Upper lobe of left lung (tissue), 6 donors: ENCODE measurements at regions not wholly inside any gene's neighbourhood (a gene's known extent, or its start where the extent isn't known, plus 50 kb on each side); places are given as distances from the start of the nearest gene placed in this dataset.

Experiments
- ATAC-seq, 2 donors: fragments of 200-7000 bp; cut with Tn5 transposase; one replicate each; pipeline ENCODE4 v1.9.1; 2022; ENCODE audit warnings: mild to moderate bottlenecking in 2 of 2, moderate library complexity in 2 of 2; ENCODE audit not compliant: low FRiP score in 2 of 2
- DNase-seq, 2 donors: peaks; one replicate each; pipeline ENCODE4 v3.0.0-alpha.2; 2019 to 2020
- H3K27ac ChIP-seq, 4 donors: fragments of 200-600 bp; sonication (generic); one replicate each; pipeline ENCODE4 v1.5.1; 2016 to 2019
- H3K27me3 ChIP-seq, 4 donors: fragments of 200-600 bp; sonication (generic); one replicate each; pipeline ENCODE4 v1.5.1; 2017 to 2019
- H3K36me3 ChIP-seq, 4 donors: fragments of 200-600 bp; sonication (generic); one replicate each; pipeline ENCODE4 v1.5.1; 2016 to 2019
- H3K4me1 ChIP-seq, 4 donors: fragments of 200-600 bp; sonication (generic); one replicate each; pipeline ENCODE4 v1.5.1; 2018 to 2019
- H3K4me3 ChIP-seq, 4 donors: fragments of 200-600 bp; sonication (generic); one replicate each; pipeline ENCODE4 v1.5.1; 2017 to 2019; ENCODE audit warnings: mild to moderate bottlenecking in 2 of 4, moderate library complexity in 1 of 4
- H3K9me3 ChIP-seq, 4 donors: fragments of 200-600 bp; sonication (generic); one replicate each; pipeline ENCODE4 v1.5.1; 2018 to 2019
- EP300 ChIP-seq, 4 donors: sonication (generic); formaldehyde crosslinking; IDR thresholded peaks; one replicate each; pipeline ENCODE4 v1.5.1; 2017; ENCODE audit warnings: antibody characterized with exemption in 4 of 4, control low read depth in 2 of 4
- POLR2A ChIP-seq, 4 donors: fragments of 450-650 bp; IDR thresholded peaks; one replicate each; pipeline ENCODE4 v1.5.1; 2016 to 2017; ENCODE audit warnings: antibody characterized with exemption in 4 of 4, mild to moderate bottlenecking in 2 of 4
- POLR2AphosphoS5 ChIP-seq, 2 donors: sonication (generic); formaldehyde crosslinking; IDR thresholded peaks; one replicate each; pipeline ENCODE4 v1.5.1; 2017; ENCODE audit warnings: antibody characterized with exemption in 2 of 2
- WGBS, 2 donors: methylation state at CpG; one replicate each; pipeline ENCODE4 v1.1.5; 2017 to 2018; 5-methylcytosine and 5-hydroxymethylcytosine counted together
- TF ChIP-seq, protein P1 (sequence below), 6 experiments: fragments of 450-650 bp in 4 of 6; fragments of 200-600 bp in 2 of 6; sonication (generic) in 2 of 6; IDR thresholded peaks; one replicate each; pipeline ENCODE4 v1.5.1; 2016 to 2019; ENCODE audit warnings: antibody characterized with exemption in 6 of 6
- donor health status: DM: no; HTN: no; CAD: no; lungs with moderate emphysema.
- donor health status: DM: no; HTN: yes; CAD: no; lungs with severe emphysema.

DNA sequence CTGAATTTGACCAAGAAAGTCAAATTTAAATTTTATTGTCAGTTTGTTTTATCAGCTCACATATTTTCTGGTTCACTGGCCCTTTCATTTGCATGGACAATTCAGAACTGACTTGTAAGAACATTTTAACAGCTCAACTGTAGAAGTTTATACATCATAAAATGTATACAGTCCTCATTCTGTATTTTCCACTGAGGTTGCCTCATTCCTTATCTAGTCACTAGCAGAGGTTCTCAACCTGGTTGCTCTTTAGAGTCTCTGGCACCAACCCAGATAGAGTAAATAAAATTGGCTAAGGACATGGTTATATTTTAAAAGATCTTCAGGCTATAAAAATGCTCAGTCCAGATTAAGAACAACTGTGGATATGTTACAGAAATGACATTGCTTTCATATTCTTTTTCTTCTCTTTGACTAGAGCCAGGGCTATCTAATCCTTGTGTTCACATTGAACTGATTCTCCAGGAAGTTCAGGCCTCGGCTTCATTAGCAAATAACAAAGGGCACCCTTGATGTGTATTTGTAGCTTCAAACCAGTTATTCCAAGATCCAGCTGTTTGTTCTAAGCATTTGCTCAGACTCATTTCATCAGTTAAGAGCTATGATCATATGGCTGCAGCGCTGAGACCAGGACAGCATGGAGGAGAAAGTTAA is 782.5 kb downstream of the ETS1 start:
- Histone ChIP-seq H3K4me1 (no peaks in the 10 kb centered on the region), H3K27ac (no peak overlapping the region), H3K4me3 (no peak overlapping the region), H3K9me3 (no peaks in the 10 kb centered on the region), H3K27me3 (no peaks in the 10 kb centered on the region), H3K36me3 (no peaks in the 10 kb centered on the region)
- WGBS, 2 donors: 58 to 62% methylated on average over 2 of the region's 2 CpGs
- ATAC-seq: no peak
- TF ChIP-seq POLR2A (IDR thresholded peaks at IDR 0.05) (no peak), EP300 (IDR thresholded peaks at IDR 0.05) (no peak), POLR2AphosphoS5 (IDR thresholded peaks at IDR 0.05) (no peak)
- TF ChIP-seq, protein P1, sequence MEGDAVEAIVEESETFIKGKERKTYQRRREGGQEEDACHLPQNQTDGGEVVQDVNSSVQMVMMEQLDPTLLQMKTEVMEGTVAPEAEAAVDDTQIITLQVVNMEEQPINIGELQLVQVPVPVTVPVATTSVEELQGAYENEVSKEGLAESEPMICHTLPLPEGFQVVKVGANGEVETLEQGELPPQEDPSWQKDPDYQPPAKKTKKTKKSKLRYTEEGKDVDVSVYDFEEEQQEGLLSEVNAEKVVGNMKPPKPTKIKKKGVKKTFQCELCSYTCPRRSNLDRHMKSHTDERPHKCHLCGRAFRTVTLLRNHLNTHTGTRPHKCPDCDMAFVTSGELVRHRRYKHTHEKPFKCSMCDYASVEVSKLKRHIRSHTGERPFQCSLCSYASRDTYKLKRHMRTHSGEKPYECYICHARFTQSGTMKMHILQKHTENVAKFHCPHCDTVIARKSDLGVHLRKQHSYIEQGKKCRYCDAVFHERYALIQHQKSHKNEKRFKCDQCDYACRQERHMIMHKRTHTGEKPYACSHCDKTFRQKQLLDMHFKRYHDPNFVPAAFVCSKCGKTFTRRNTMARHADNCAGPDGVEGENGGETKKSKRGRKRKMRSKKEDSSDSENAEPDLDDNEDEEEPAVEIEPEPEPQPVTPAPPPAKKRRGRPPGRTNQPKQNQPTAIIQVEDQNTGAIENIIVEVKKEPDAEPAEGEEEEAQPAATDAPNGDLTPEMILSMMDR (IDR thresholded peaks at IDR 0.05): no peak
- no peak for DNase-seq

DNA sequence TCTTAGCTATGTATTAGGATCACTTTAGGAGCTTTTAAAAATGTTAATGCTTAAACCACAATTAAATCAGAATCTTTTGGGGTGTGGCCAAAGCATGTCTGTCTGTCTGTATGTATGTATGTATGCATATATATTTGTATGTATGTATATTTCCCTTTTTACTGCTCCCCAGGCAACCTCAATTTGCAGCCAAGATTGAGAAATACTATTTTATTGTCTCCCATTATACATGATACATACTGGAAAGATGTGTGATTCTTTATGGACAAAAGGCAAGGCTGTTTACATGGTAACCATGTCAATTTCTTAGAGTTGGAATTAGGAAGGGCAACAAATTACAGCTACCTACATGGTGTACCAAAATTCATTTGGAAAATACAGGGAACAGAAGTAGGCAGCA is 783.6 kb downstream of the ETS1 start:
- DNase-seq (no peak), ATAC-seq (no peak)
- H3K4me3 ChIP-seq: no peak overlapping the region
- no peaks in the 10 kb centered on the region for H3K27me3 ChIP-seq
- H3K9me3 ChIP-seq: no peaks in the 10 kb centered on the region
- H3K27ac ChIP-seq: no peak overlapping the region
- no peaks in the 10 kb centered on the region for H3K4me1 ChIP-seq
- H3K36me3 ChIP-seq: no peaks in the 10 kb centered on the region
- TF ChIP-seq POLR2A (IDR thresholded peaks at IDR 0.05): no peak
- TF ChIP-seq, protein P1 (IDR thresholded peaks at IDR 0.05): no peak

DNA sequence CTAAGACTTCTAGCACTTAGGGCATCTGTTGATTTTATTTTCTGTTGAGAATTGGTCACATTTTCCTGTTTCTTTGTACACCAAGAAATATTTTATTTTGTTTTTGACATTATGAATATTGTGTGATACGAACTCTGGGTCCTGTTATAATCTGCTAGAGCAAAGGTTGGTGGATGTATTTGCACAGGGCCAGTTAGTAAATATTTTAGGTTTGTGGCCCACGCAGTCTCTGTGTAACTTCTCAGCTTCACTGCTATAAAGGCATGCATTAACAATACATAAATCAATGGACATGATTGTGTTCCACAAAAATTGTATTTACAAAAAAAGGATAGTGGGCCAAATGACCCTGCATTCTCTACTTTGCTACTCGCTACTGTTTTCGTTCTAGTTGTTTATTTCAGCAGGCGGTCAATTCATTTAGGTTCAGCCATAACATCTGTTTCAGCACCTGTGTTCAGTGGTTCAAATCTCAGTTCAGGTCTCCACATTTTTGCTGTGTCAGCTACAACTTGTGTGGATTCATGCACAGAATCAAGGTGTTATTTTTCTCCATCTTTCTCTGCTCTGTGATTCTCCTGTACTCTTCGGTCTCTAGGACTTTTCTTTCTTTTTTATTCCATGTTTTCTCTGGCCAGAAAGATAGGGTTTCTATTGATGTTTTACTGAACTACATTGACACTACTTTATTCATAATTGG is 786.2 kb downstream of the ETS1 start:
- Histone ChIP-seq H3K36me3 (no peaks in the 10 kb centered on the region), H3K27ac (no peak overlapping the region), H3K4me3 (no peak overlapping the region), H3K27me3 (no peaks in the 10 kb centered on the region), H3K4me1 (no peaks in the 10 kb centered on the region), H3K9me3 (no peaks in the 10 kb centered on the region)
- ATAC-seq: no peak
- 92% methylated on average over 6 of the region's 6 CpGs for WGBS, 2 donors
- DNase-seq: no peak
- TF ChIP-seq POLR2AphosphoS5 (IDR thresholded peaks at IDR 0.05) (no peak), EP300 (IDR thresholded peaks at IDR 0.05) (no peak), POLR2A (IDR thresholded peaks at IDR 0.05) (no peak)
- TF ChIP-seq, protein P1 (IDR thresholded peaks at IDR 0.05): no peak

DNA sequence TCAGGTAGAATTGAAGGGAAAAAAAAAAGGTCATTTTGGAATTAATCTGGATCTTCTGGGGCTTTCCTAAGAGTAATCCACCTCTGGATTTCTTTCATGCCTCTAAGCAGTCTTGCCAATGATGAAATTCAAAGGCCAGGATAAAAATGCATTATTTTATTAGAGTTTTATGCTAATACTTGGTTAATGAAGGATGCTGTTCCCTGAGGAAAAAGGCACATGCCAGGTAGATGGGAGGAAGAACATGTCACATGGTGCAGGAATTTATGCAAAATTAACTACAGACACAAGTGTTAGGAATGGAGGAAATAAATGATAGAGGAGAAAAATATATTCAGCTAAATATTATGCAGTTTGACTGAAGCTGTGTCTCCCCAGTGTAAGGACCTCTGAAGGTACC is 792.0 kb downstream of the ETS1 start:
- Histone ChIP-seq H3K4me3 (no peak overlapping the region), H3K36me3 (no peaks in the 10 kb centered on the region), H3K9me3 (no peaks in the 10 kb centered on the region), H3K27me3 (no peaks in the 10 kb centered on the region), H3K4me1 (no peaks in the 10 kb centered on the region), H3K27ac (no peak overlapping the region)
- TF ChIP-seq, protein P1 (IDR thresholded peaks at IDR 0.05): no peak
- TF ChIP-seq EP300 (IDR thresholded peaks at IDR 0.05) (no peak), POLR2AphosphoS5 (IDR thresholded peaks at IDR 0.05) (no peak), POLR2A (IDR thresholded peaks at IDR 0.05) (no peak)
- DNase-seq (no peak), ATAC-seq (no peak)

DNA sequence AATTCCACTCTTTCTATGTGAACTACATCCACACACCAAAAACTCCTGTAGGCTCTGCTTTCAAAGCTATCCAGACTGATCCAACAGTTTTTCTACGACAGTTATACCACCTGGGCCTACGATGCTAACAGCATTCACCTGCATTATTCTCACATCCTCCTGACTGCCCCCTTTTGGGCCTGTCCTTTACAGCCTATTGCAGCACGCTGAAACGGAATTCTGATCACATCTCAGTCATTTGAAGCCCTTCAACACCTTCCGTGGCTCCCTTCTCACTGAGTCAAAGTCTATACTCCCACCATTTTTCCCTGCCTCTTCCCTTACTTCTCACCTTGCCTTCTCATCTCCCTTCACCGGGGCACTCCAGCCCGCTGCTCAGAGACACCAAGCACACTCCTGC is 791.3 kb upstream of the KIRREL3 start:
- DNase-seq (no peak), ATAC-seq (no peak)
- no peaks in the 10 kb centered on the region for H3K9me3 ChIP-seq
- H3K4me1 ChIP-seq: no peaks in the 10 kb centered on the region
- 89 to 92% methylated on average over 7 of the region's 7 CpGs for WGBS, 2 donors
- TF ChIP-seq POLR2AphosphoS5 (IDR thresholded peaks at IDR 0.05) (no peak), EP300 (IDR thresholded peaks at IDR 0.05) (no peak), POLR2A (IDR thresholded peaks at IDR 0.05) (no peak)
- TF ChIP-seq, protein P1 (IDR thresholded peaks at IDR 0.05): no peak
- H3K4me3 ChIP-seq: no peak overlapping the region
- H3K27me3 ChIP-seq: no peaks in the 10 kb centered on the region
- no peaks in the 10 kb centered on the region for H3K36me3 ChIP-seq
- H3K27ac ChIP-seq: no peak overlapping the region
